ENCODE measurements at regions not wholly inside any gene's neighbourhood (a gene's known extent, or its start where the extent isn't known, plus 50 kb on each side); places are given as distances from the start of the nearest gene placed in this dataset.

GRCh38 chr9:85136987-85137386 is 467.5 kb downstream of the NTRK2 start:
- Histone ChIP-seq H3K4me2 (ENCODE audit: low read length) (peak overlapping the region; percentile 28), H3K27ac (ENCODE audit: low read length) (peak overlapping the region; percentile 69), H3K4me3 (ENCODE audit: low read length) (peak overlapping the region; percentile 15), H3K36me3 (ENCODE audit: insufficient read depth, low read length) (no peaks in the 10 kb centered on the region), H3K9me3 (ENCODE audit: low read length) (no peaks in the 10 kb centered on the region), H3K9ac (ENCODE audit: low read length) (no peak overlapping the region), H4K20me1 (ENCODE audit: insufficient read depth) (no peaks in the 10 kb centered on the region), H3K27me3 (ENCODE audit: insufficient read depth, low read depth, low read length) (no peaks in the 10 kb centered on the region), H3K9me2 (ENCODE audit: insufficient read depth, low read length) (no peaks in the 10 kb centered on the region), H2AFZ (ENCODE audit: low read depth, low read length) (no peak overlapping the region), H3K79me2 (replicated peaks; ENCODE audit: insufficient read depth, low read length) (no peaks in the 10 kb centered on the region), H3F3A (ENCODE audit: insufficient read depth, low read length, poor library complexity, severe bottlenecking) (no peaks in the 10 kb centered on the region)
- TF ChIP-seq TAF1 (IDR thresholded peaks at IDR 0.05; ENCODE audit: low read depth): no peak
- TF ChIP-seq, protein P1, sequence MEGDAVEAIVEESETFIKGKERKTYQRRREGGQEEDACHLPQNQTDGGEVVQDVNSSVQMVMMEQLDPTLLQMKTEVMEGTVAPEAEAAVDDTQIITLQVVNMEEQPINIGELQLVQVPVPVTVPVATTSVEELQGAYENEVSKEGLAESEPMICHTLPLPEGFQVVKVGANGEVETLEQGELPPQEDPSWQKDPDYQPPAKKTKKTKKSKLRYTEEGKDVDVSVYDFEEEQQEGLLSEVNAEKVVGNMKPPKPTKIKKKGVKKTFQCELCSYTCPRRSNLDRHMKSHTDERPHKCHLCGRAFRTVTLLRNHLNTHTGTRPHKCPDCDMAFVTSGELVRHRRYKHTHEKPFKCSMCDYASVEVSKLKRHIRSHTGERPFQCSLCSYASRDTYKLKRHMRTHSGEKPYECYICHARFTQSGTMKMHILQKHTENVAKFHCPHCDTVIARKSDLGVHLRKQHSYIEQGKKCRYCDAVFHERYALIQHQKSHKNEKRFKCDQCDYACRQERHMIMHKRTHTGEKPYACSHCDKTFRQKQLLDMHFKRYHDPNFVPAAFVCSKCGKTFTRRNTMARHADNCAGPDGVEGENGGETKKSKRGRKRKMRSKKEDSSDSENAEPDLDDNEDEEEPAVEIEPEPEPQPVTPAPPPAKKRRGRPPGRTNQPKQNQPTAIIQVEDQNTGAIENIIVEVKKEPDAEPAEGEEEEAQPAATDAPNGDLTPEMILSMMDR (IDR thresholded peaks at IDR 0.05; ENCODE audit: poor library complexity, severe bottlenecking): no peak
- no peak for TF ChIP-seq EZH2 (IDR thresholded peaks at IDR 0.05; ENCODE audit: borderline replicate concordance, insufficient read depth, low read length, poor library complexity, severe bottlenecking)
- TF ChIP-seq EP300 (conservative IDR thresholded peaks at IDR 0.05; ENCODE audit: poor library complexity, severe bottlenecking): no peak
- no peak for TF ChIP-seq RAD21 (conservative IDR thresholded peaks at IDR 0.05)
- TF ChIP-seq SMC3 (conservative IDR thresholded peaks at IDR 0.05; ENCODE audit: poor library complexity): no peak
- TF ChIP-seq REST (IDR thresholded peaks at IDR 0.05; ENCODE audit: borderline replicate concordance): no peak
- TF ChIP-seq POLR2AphosphoS5 (IDR thresholded peaks at IDR 0.05): no peak
- TF ChIP-seq MXI1 (conservative IDR thresholded peaks at IDR 0.05; ENCODE audit: poor library complexity, severe bottlenecking): no peak

DNA sequence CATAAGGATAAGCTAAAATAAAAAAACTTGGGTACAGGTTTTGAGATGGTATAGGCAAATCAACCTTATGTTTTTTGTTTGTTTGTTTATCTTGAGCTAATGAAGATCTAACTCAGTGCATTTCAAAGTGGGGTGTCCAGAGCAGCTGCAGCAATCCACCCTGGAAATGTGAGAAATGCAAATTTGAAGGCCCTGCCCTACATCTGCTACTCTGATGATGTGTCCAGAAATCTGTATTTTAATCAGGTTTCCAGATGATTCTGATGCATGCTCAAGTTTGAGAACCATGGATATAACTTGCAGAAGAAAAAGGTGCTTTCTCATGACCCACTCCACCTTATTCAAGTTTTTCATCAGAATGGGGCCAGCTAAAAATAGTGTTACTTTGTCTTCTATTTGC is 467.0 kb downstream of the NTRK2 start:
- Histone ChIP-seq H3K9me2 (ENCODE audit: insufficient read depth, low read length) (no peaks in the 10 kb centered on the region), H3K27me3 (ENCODE audit: insufficient read depth, low read depth, low read length) (no peaks in the 10 kb centered on the region)

More for the DNA sequence above, 467.0 kb downstream of the NTRK2 start:
- Histone ChIP-seq H3K4me3 (ENCODE audit: low read length) (no peak overlapping the region), H2AFZ (ENCODE audit: low read depth, low read length) (no peak overlapping the region), H3F3A (ENCODE audit: insufficient read depth, low read length, poor library complexity, severe bottlenecking) (no peaks in the 10 kb centered on the region), H3K4me2 (ENCODE audit: low read length) (no peak overlapping the region), H3K36me3 (ENCODE audit: insufficient read depth, low read length) (no peaks in the 10 kb centered on the region), H3K9ac (ENCODE audit: low read length) (no peak overlapping the region), H3K9me3 (ENCODE audit: low read length) (no peaks in the 10 kb centered on the region), H3K27ac (ENCODE audit: low read length) (peak overlapping the region; percentile 69), H4K20me1 (ENCODE audit: insufficient read depth) (no peaks in the 10 kb centered on the region), H3K79me2 (replicated peaks; ENCODE audit: insufficient read depth, low read length) (no peaks in the 10 kb centered on the region)
- TF ChIP-seq SMC3 (conservative IDR thresholded peaks at IDR 0.05; ENCODE audit: poor library complexity) (no peak), TAF1 (IDR thresholded peaks at IDR 0.05; ENCODE audit: low read depth) (no peak), REST (IDR thresholded peaks at IDR 0.05; ENCODE audit: borderline replicate concordance) (no peak), MXI1 (conservative IDR thresholded peaks at IDR 0.05; ENCODE audit: poor library complexity, severe bottlenecking) (no peak), POLR2AphosphoS5 (IDR thresholded peaks at IDR 0.05) (no peak), RAD21 (conservative IDR thresholded peaks at IDR 0.05) (no peak), EZH2 (IDR thresholded peaks at IDR 0.05; ENCODE audit: borderline replicate concordance, insufficient read depth, low read length, poor library complexity, severe bottlenecking) (no peak), EP300 (conservative IDR thresholded peaks at IDR 0.05; ENCODE audit: poor library complexity, severe bottlenecking) (no peak)
- TF ChIP-seq, protein P1 (IDR thresholded peaks at IDR 0.05; ENCODE audit: poor library complexity, severe bottlenecking): no peak
